ENCODE measurements at regions not wholly inside any gene's neighbourhood (a gene's known extent, or its start where the extent isn't known, plus 50 kb on each side); places are given as distances from the start of the nearest gene placed in this dataset.
A peak's percentile ranks its signal among the peaks of the same experiment; 100 is the strongest.
"Not testable (repeated sequence)": the region's sequence is repeated elsewhere in the genome, so short reads cannot be mapped to it uniquely, and the experiment has no call there.

DNA sequence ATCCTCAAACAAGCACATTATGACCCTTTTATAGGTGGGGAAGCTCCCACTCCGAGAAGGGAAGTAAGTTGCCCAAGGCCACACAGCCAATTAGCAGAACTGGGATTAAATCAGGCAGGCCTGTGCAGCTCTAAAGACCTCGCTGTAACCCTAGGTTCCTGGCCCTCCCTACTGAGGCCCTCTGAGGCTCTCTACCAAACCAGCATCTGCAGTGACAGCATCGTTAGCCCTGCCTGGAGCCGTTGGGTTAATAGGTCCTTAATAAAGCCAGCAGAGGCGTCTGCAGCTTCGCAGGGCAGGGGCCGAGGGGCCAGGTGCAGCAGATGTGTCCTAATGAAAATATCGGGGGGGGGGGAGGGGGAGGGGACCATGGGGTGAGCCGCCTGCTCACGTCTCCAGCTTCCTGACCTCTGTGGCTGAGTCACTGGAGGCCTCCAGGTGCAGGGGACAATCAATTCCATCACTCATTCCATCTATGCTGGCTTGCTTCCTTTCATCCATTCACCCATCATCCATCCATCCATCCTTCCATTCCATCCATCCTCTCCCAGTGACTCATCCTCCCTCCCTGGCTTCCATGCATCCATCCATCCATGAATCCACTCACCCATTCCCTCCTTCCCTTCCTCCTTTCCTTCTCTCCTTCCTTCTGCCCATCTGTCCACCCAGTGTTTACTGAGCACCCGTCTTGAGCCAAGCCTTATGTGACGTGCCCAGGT lies 203.9 kb downstream of the C9orf50 start:
- H3K27ac Mint-ChIP-seq = peak overlapping the region; percentile 63
- H3K9me3 Mint-ChIP-seq = no peaks in the 10 kb centered on the region
- H3K4me3 Mint-ChIP-seq = no peak overlapping the region
- no peaks in the 10 kb centered on the region for H3K36me3 Mint-ChIP-seq
- no peaks in the 10 kb centered on the region for H3K27me3 Mint-ChIP-seq
- H3K4me1 Mint-ChIP-seq = peaks cover 12% of the 10 kb centered on the region

DNA sequence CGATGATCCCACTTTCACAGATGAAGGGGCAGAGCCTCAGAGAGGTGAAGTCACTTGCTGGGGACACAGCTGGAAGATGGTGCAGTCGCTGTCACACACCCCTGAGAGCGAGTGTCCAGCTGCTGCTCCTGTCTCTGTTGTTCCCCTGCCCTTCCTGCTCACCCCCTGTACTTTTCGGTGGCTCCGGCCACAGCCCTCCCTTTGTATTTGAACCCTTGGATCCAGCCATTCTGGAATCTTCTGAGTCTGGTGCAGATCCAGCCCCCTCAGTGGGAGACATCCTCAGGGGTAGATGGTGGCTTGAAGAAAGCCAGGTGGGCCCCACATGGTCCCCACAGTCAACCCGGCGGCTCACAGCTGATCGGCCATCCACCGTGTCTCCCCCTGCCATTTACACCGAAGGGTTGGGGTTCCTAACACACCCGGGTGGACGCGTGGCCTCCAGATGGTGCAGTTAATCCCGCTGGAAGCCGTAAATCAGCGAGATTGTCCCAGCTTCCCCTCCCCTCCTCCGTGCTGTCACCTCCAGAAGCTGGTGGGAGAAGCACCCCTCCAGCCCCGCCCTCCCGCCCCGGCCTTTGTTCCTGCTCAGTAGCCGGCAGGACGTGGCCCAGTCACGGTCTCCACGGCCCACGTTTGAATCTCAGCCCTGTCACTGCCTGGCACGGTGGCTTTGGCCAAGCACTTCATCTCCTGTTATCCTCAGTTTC lies 204.8 kb downstream of the C9orf50 start:
- Mint-ChIP-seq H3K36me3 (no peaks in the 10 kb centered on the region), H3K27me3 (no peaks in the 10 kb centered on the region), H3K9me3 (no peaks in the 10 kb centered on the region), H3K27ac (peak overlapping the region; percentile 63), H3K4me1 (peaks cover 12% of the 10 kb centered on the region), H3K4me3 (no peak overlapping the region)

DNA sequence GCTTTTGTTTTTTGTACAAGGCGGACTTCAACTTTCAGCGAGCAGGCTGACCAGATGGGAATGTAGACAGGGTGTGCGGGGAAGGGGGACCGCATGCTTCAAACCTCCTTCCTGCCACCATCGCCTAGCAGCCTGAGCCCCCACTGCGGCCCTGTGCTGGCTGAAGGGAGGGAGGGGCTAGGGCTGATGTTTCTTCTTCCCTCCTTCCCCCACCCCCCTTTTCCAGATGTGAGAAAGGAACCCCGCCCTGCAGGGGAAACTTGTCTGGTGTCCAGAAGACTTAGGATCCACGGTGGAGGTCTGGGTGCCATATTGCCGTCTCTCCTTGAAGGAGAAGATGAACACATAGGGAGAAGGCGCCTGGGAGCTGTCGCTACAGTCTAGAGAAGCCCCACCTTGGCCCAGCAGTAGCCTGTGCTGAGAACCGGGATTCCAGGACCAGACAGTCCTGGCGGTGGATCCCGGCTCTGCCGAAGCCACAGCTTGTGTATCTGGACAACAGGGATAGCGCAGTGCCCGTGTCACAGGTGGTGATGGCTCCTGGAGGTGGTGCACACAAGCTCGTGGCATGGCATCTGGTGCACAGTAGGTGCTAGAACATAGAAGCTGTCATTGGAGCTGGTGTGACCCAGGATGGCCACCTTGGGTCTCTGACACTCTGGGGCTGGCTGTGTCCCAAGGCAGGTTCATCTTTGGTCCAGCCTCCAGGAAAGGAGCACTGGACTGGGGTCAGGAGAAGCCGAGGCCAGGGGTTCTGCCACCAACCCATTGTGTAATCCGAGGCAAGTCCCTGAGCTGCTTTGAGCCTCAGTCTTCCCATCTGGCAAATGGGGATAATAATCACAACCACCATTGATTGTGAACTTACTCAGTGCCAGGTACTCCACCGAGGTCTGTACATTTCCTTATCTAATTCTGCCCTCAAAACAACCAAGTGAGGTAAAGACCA lies 205.6 kb downstream of the C9orf50 start:
- Mint-ChIP-seq H3K36me3 (peaks cover 2% of the 10 kb centered on the region), H3K9me3 (peaks cover 5% of the 10 kb centered on the region), H3K4me1 (peaks cover 18% of the 10 kb centered on the region), H3K27ac (no peak overlapping the region), H3K4me3 (no peak overlapping the region), H3K27me3 (no peaks in the 10 kb centered on the region)

DNA sequence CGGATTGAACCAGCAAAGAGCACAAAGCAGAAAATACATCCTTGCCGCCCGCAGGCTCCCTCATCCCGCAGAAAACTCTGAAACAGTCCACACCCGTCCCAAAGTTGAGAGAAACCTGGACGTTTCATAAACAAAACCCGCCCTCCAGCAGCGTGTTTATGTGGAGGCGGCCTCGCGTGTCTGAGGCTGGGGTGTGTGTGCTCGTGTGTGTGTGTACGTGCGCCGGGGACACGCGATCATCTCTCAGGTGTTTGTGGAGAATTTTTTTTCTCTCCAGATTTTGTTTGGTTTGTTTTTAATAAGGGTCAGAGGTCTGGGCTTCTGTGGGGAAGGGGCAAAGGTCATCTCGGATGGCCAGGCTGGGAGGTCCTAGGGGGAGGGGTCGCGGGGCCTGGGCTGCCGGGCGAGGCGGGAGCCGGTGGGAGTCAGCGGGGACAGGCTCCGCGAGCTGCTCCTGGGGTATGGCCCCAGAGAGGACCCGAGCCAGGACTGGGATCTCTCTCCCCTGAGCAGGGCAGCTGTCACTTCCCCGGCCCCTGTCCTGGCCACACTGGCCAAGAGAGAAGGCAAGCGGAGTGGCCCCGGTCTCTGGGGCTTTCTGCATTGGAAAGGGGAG lies 206.4 kb downstream of the C9orf50 start:
- Mint-ChIP-seq H3K4me3 (peak overlapping the region; percentile 89), H3K27ac (peak overlapping the region; percentile 98), H3K36me3 (peaks cover 2% of the 10 kb centered on the region), H3K27me3 (no peaks in the 10 kb centered on the region), H3K4me1 (peaks cover 18% of the 10 kb centered on the region), H3K9me3 (peaks cover 7% of the 10 kb centered on the region)

DNA sequence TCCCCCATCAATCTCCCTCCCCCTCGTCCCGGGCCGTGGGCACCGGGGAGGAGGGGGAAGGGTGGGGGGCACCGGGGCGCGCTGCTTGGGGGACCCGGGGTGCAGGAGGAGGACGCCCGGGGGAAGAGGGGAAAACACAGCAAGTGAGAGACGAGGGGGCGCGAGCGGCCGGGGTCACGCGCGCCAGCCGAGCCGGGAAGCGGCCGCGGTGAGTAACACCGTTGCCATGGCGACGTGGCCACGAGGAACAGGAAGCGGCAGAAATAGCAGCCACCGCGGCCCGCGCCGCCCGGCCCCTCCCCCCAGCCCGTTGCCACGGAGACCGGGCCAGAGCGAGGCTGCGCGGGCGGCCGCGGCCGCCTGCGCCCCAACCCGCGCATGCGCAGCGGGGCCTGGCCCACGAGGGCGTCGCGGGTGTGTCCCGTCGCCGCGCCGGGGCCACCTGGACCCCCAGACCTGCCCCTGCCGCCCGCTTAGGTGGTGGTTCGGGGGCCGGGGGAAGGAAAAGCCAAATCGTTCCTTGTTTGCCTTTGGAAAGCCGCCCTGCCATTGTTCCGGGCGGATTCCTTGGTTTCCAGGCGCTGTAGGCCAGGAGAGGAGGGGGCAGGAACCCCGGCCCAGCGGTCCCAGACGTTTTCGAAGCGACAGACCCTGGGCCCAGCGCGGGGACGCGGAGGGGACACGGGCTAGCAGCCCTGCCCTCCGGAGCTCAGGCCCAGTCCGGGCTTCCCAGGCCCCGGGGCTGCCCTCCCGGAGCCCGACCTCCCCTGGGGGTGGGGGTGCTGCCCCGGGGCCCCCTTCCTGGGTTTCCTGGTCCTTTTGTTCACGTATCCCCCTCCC lies 207.1 kb downstream of the C9orf50 start:
- Mint-ChIP-seq H3K27me3 (no peaks in the 10 kb centered on the region), H3K27ac (peak overlapping the region; percentile 98)

DNA sequence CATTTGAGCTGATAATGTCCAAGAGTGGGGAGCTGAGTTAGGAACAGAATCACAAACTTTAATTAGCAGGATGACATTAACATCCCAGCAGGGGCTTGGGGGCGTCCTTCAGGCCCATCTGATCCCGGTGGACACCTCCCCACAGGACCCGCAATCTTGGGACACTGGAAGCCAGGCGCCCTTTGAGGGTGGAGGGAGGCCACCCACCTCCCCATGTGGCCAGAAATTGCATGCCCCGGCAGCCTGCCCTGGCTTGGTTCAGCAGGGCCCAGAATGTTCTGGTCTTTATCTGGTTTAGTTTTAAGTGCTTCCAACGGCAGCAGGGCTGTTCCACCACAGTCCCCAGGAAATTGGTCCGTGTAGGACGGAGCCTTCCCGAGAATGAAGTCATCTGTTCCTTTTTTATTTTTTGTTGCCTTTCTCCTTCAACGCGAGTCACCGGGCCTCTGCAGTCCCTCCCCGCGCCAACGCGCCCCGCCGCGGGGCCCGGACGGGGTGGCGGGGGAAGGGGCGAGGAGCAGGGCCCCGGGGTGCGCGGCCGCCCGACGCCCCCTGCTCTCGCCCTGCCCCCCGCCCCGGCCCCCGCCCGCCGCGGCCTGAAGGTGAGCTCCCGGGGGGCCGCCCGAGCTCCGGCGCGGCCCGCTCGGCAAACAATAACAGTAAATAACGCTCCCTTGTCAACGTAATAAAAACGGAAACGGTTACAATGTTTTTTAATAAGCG lies 207.9 kb downstream of the C9orf50 start:
- Mint-ChIP-seq H3K4me1 (peaks cover 18% of the 10 kb centered on the region), H3K27me3 (no peaks in the 10 kb centered on the region)

More for the DNA sequence above, 207.1 kb downstream of the C9orf50 start:
- Mint-ChIP-seq H3K9me3 (peaks cover 7% of the 10 kb centered on the region), H3K36me3 (peaks cover 2% of the 10 kb centered on the region), H3K4me3 (peak overlapping the region; percentile 89), H3K4me1 (peaks cover 18% of the 10 kb centered on the region)

DNA sequence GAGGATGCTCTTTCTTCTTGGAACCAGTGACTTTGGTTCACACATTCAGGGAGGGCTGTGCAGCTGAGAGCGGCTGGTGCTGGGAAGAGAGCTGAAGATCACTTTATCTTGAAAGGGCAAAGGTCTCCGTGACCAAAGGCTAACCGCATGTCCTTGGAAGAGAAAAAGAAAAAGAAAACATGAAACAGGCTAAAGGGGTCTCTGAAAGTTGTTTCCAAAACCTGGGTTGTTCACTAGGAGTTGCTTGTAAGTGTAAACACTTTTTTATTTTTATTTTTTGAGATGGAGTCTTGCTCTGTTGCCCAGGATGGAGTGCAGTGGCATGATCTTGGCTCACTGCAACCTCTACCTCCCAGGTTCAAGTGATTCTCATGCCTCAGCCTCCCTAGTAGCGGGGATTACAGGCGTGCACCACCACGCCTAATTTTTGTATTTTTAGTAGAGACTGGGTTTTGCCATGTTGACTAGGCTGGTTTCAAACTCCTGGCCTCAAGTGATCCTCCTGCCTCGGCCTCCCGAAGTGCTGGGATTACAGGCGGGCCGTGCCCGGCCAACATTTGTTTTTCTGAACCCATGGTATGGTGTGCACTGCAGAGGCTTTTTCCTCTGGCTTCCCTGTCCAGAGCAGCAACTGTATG lies 208.6 kb downstream of the C9orf50 start:
- not testable (repeated sequence) for H3K27me3 Mint-ChIP-seq, H3K36me3 Mint-ChIP-seq, H3K9me3 Mint-ChIP-seq
- Mint-ChIP-seq H3K4me1 (peaks cover 18% of the 10 kb centered on the region), H3K4me3 (peak overlapping the region; percentile 82), H3K27ac (peak overlapping the region; percentile 95)

More for the DNA sequence above, 207.9 kb downstream of the C9orf50 start:
- Mint-ChIP-seq H3K27ac (peak overlapping the region; percentile 95), H3K4me3 (peak overlapping the region; percentile 82), H3K36me3 (peaks cover 2% of the 10 kb centered on the region), H3K9me3 (peaks cover 7% of the 10 kb centered on the region)

DNA sequence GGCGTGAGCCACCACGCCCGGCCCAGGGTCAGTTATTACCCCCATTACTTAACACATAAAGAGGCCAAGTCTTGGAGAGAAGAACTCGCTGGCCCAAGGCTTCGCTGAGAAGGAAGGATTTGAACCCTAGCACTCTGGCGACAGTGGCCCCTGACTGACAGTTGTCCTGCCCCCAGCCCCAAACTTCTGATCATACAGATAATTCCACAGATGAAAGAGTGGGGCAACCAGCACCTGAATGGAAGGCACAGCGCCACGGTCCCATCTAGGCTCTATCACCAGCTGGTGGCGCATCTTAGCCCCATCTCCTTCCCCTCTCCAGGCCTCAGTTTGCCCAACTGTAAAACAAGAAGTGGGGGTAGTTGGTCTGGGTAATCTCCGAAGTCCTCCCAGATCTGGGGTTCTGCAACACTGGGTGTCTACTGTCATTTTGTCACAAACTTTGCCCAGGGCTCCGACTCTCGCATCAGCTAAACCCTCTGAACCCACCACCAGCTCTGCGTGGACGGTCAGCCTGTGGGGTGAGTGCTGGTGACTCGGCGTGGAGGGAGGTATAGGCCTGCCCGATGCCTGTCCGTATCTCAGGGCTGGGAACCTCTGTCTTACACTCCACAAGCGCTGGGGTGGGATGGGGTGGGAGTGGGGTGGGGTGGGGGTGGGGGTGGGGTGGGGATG lies 209.3 kb downstream of the C9orf50 start:
- Mint-ChIP-seq H3K9me3 (peaks cover 7% of the 10 kb centered on the region), H3K27ac (peak overlapping the region; percentile 65), H3K4me3 (no peak overlapping the region), H3K36me3 (peaks cover 2% of the 10 kb centered on the region), H3K27me3 (no peaks in the 10 kb centered on the region), H3K4me1 (peaks cover 18% of the 10 kb centered on the region)

DNA sequence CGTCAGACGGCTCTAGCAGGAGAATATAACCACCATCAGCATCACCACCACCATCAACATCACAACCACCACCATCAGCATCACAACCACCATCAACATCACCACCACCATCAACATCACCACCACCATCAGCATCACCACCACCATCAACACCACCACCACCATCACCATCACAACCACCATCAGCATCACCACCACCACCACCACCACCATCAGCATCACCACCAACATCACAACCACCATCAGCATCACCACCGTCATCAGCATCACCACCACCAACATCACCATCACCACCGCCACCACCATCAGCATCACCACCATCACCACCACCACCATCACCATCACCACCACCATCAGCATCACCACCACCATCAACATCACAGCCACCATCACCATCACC lies 210.7 kb downstream of the C9orf50 start:
- Mint-ChIP-seq H3K4me3 (no peak overlapping the region), H3K27me3 (no peaks in the 10 kb centered on the region), H3K4me1 (peaks cover 18% of the 10 kb centered on the region), H3K36me3 (peaks cover 2% of the 10 kb centered on the region), H3K27ac (peak overlapping the region; percentile 80), H3K9me3 (peaks cover 7% of the 10 kb centered on the region)

DNA sequence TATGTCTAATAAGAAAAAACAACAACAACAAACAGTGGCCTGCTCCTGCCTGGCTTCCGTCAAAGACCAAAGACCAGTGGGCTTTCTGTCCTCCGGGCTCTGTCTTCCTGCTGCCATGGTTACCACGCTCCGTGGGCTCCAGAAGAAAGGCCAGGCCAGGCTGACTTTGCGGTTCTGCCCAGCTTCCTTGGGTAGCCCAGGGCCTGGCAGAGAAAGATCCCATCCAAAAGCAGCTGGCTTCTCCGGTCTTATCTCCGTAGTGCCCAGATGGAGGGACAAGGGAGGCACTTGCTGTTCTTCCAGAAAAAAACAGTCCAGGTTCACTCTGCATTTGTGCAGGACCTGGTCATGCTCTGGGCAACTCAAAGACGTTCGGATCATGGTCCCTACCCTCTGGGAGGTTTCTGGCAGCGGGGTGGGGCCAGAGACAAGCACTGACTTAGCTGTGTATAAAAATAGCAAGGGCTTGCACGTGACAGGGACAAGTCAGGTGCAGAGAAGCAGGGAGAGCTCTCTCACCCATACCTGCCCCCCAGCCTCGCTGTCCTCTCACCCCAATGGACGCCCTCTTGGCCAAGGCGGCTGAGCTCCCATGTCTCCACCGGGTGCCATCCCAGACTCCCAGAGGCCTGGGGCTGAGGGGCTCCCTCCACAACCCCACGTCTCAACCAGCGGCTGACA lies 212.2 kb downstream of the C9orf50 start:
- Mint-ChIP-seq H3K4me3 (no peak overlapping the region), H3K4me1 (peaks cover 13% of the 10 kb centered on the region), H3K27ac (no peak overlapping the region), H3K27me3 (no peaks in the 10 kb centered on the region), H3K36me3 (peaks cover 2% of the 10 kb centered on the region), H3K9me3 (peaks cover 7% of the 10 kb centered on the region)

DNA sequence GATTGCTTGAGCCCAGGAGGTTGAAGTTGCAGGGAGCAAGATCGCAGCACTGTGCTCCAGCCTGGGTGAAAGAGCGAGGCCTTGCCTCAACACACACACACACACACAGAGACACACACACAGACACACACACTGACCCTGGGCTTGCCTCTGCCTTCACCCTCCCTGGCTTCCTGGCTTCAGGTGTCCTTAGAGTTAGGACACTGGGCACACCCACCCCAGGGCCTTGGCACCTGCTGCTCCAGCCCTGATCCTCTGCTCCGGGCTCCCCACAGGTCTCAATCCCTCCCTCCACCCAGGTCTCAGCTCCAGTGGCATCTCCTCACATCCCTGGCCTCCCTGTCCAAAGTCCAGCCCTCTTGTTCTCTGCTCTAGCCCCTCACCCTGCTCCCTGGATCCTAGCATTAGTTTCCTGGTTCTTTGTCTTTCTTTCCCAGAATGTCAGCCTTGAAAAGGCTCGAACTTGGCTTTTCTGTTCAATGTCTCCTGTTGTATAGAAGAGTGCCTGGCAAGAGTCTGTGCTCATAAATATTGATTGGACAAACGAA lies 212.9 kb downstream of the C9orf50 start:
- Mint-ChIP-seq H3K27me3 (no peaks in the 10 kb centered on the region), H3K36me3 (peaks cover 2% of the 10 kb centered on the region), H3K4me1 (peaks cover 12% of the 10 kb centered on the region), H3K9me3 (peaks cover 7% of the 10 kb centered on the region), H3K4me3 (no peak overlapping the region), H3K27ac (peak overlapping the region; percentile 27)

DNA sequence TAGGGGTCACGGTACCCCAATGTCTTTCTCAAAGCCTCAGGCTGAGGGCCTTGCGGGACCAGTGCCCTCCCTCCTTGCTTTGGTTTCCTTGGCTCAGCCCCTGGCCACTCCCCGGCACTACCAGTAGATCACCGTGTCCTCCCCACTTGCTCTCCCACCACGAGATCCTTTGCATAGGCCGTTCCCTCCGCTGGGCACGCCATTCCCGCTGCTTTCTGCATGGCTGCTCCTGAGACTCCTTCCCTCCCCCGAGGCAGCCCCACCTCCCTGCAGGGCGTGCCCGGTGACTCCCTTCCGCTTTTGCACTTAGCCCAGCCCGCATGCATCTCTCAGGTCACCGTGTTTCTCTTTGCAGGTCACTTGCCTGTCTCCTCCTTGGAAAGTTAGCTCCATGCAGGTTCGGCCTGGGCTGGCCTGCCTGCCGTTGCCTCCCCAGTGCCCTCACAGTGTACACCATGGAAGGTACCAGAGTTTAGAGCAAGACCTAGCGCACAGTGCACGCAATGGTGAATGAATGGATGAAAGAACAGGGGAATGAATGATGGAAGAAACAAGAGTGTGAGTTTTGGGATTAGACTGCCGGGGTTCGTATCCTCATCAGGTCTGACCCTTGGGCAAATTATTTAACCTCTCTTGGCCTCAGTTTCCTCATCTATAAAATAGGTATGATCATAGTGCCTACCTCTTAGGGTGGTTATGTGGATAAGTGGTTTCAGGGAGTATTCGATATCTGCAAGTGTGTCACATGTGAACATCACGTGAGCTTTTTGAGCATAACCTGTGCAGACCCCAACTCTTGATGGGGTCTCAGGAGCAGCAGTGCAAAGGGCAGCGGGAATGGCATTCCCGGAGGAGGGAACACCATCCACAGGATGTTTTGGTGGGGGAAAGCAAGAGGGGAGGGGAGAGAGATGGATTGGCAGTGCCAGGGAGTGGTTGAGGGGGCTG lies 214.3 kb downstream of the C9orf50 start:
- Mint-ChIP-seq H3K9me3 (peaks cover 7% of the 10 kb centered on the region), H3K4me3 (no peak overlapping the region), H3K36me3 (peaks cover 2% of the 10 kb centered on the region), H3K27me3 (no peaks in the 10 kb centered on the region), H3K27ac (no peak overlapping the region), H3K4me1 (peaks cover 6% of the 10 kb centered on the region)

All from activated naive CD4-positive, alpha-beta T cell treated with anti-CD3 and anti-CD28 coated beads, Interleukin-2, amount 50 U/mL, for 24 hours (primary cell).